GM23248 (cell line): ENCODE measurements at regions not wholly inside any gene's neighbourhood (a gene's known extent, or its start where the extent isn't known, plus 50 kb on each side); places are given as distances from the start of the nearest gene placed in this dataset.

ENCODE experiments used
- EZH2 ChIP-seq: fragments of 200-600 bp; sonication (generic); IDR thresholded peaks from 2 replicates; pipeline ENCODE4 v1.6.1; 2018; ENCODE audit warnings: antibody characterized with exemption, mild to moderate bottlenecking; ENCODE audit not compliant: insufficient read depth, poor library complexity, severe bottlenecking
- EZH2phosphoT487 ChIP-seq: fragments of 200-600 bp; sonication (generic); IDR thresholded peaks from 2 replicates; pipeline ENCODE4 v1.6.1; 2018; ENCODE audit warnings: antibody characterized with exemption, moderate library complexity, mild to moderate bottlenecking, low read depth; ENCODE audit not compliant: insufficient read depth

- no peak for TF ChIP-seq EZH2
- no peak for TF ChIP-seq EZH2phosphoT487
These were observed 78.9 kb upstream of the CCDC68 start for GRCh38 chr18:55038162-55038561.
